ENCODE measurements at regions not wholly inside any gene's neighbourhood (a gene's known extent, or its start where the extent isn't known, plus 50 kb on each side); places are given as distances from the start of the nearest gene placed in this dataset.
"Not testable (repeated sequence)": the region's sequence is repeated elsewhere in the genome, so short reads cannot be mapped to it uniquely, and the experiment has no call there.

GRCh38 chr20:55937283-55937682, 68.0 kb downstream of the CBLN4 start:
- no peak for DNase-seq (ENCODE audit: low spot score)

GRCh38 chr20:55936209-55936595, 69.1 kb downstream of the CBLN4 start:
- DNase-seq (ENCODE audit: low spot score): no peak

GRCh38 chr20:55935448-55936208, 69.7 kb downstream of the CBLN4 start:
- DNase-seq (ENCODE audit: low spot score): no peak

- DNase-seq (ENCODE audit: low spot score): no peak
Observed at GRCh38 chr20:55934146-55934545, 71.2 kb downstream of the CBLN4 start.

GRCh38 chr20:55930876-55931275, 74.4 kb downstream of the CBLN4 start:
- not testable (repeated sequence) for DNase-seq (ENCODE audit: low spot score)

GRCh38 chr20:55928266-55928665, 77.1 kb downstream of the CBLN4 start:
- DNase-seq (ENCODE audit: low spot score): no peak

GRCh38 chr20:55919956-55920355, 85.4 kb downstream of the CBLN4 start:
- no peak for DNase-seq (ENCODE audit: low spot score)

- no peak for DNase-seq (ENCODE audit: low spot score)
Observed at GRCh38 chr20:55919319-55919718, 86.0 kb downstream of the CBLN4 start.

GRCh38 chr20:55918471-55918870, 86.8 kb downstream of the CBLN4 start:
- no peak for DNase-seq (ENCODE audit: low spot score)

- no peak for DNase-seq (ENCODE audit: low spot score)
Observed at GRCh38 chr20:55893031-55893430, 112.3 kb downstream of the CBLN4 start.

- DNase-seq (ENCODE audit: low spot score): no peak
Observed at GRCh38 chr20:55888685-55889084, 116.6 kb downstream of the CBLN4 start.

- DNase-seq (ENCODE audit: low spot score): no peak
Observed at GRCh38 chr20:55882910-55883309, 122.4 kb downstream of the CBLN4 start.

GRCh38 chr20:55882286-55882685, 123.0 kb downstream of the CBLN4 start:
- DNase-seq (ENCODE audit: low spot score): no peak

GRCh38 chr20:55881204-55881603, 124.1 kb downstream of the CBLN4 start:
- DNase-seq (ENCODE audit: low spot score): no peak

GRCh38 chr20:55880361-55880760, 125.0 kb downstream of the CBLN4 start:
- no peak for DNase-seq (ENCODE audit: low spot score)

GRCh38 chr20:55855052-55855451, 150.3 kb downstream of the CBLN4 start:
- DNase-seq (ENCODE audit: low spot score): no peak

GRCh38 chr20:55830121-55830827, 175.0 kb downstream of the CBLN4 start:
- no peak for DNase-seq (ENCODE audit: low spot score)

GRCh38 chr20:55805138-55805537, 200.2 kb downstream of the CBLN4 start:
- no peak for DNase-seq (ENCODE audit: low spot score)

- no peak for DNase-seq (ENCODE audit: low spot score)
Observed at GRCh38 chr20:55800552-55801245, 204.6 kb downstream of the CBLN4 start.

- no peak for DNase-seq (ENCODE audit: low spot score)
Observed at GRCh38 chr20:55793986-55794385, 211.3 kb downstream of the CBLN4 start.

GRCh38 chr20:55792049-55792448, 213.3 kb downstream of the CBLN4 start:
- DNase-seq (ENCODE audit: low spot score): no peak

- no peak for DNase-seq (ENCODE audit: low spot score)
Observed at GRCh38 chr20:55790178-55790577, 215.1 kb downstream of the CBLN4 start.

- DNase-seq (ENCODE audit: low spot score): no peak
Observed at GRCh38 chr20:55784036-55784435, 221.3 kb downstream of the CBLN4 start.
